ENCODE measurements at regions not wholly inside any gene's neighbourhood (a gene's known extent, or its start where the extent isn't known, plus 50 kb on each side); places are given as distances from the start of the nearest gene placed in this dataset.

- no peak overlapping the region for H3K4me3 ChIP-seq (ENCODE audit: low read depth, low read length)
- no peaks in the 10 kb centered on the region for H3K36me3 ChIP-seq (ENCODE audit: control insufficient read depth, insufficient read depth, low read length)
- no peak for DNase-seq (ENCODE audit: low read depth)
- TF ChIP-seq CTCF (IDR thresholded peaks at IDR 0.05; ENCODE audit: insufficient read depth, low read length, poor library complexity, severe bottlenecking): no peak
- H3K27me3 ChIP-seq (ENCODE audit: control insufficient read depth, insufficient read depth, low read length): peaks cover 2% of the 10 kb centered on the region
Measured at GRCh38 chr5:171637811-171638210, 147.8 kb upstream of the SMIM23 start.

GRCh38 chr5:171639205-171639621 is 146.4 kb upstream of the SMIM23 start:
- TF ChIP-seq CTCF (IDR thresholded peaks at IDR 0.05; ENCODE audit: insufficient read depth, low read length, poor library complexity, severe bottlenecking): no peak

GRCh38 chr5:171639966-171640365 is 145.7 kb upstream of the SMIM23 start:
- Histone ChIP-seq H3K36me3 (ENCODE audit: control insufficient read depth, insufficient read depth, low read length) (no peaks in the 10 kb centered on the region), H3K4me3 (ENCODE audit: low read depth, low read length) (no peak overlapping the region), H3K27me3 (ENCODE audit: control insufficient read depth, insufficient read depth, low read length) (peaks cover 2% of the 10 kb centered on the region)
- TF ChIP-seq CTCF (IDR thresholded peaks at IDR 0.05; ENCODE audit: insufficient read depth, low read length, poor library complexity, severe bottlenecking): no peak
- DNase-seq (ENCODE audit: low read depth): no peak

More at GRCh38 chr5:171639205-171639621, 146.4 kb upstream of the SMIM23 start:
- Histone ChIP-seq H3K27me3 (ENCODE audit: control insufficient read depth, insufficient read depth, low read length) (peaks cover 2% of the 10 kb centered on the region), H3K36me3 (ENCODE audit: control insufficient read depth, insufficient read depth, low read length) (no peaks in the 10 kb centered on the region), H3K4me3 (ENCODE audit: low read depth, low read length) (no peak overlapping the region)
- DNase-seq (ENCODE audit: low read depth): no peak

- no peak for DNase-seq (ENCODE audit: low read depth)
- no peak for TF ChIP-seq CTCF (IDR thresholded peaks at IDR 0.05; ENCODE audit: insufficient read depth, low read length, poor library complexity, severe bottlenecking)
- H3K36me3 ChIP-seq (ENCODE audit: control insufficient read depth, insufficient read depth, low read length): no peaks in the 10 kb centered on the region
- peaks cover 2% of the 10 kb centered on the region for H3K27me3 ChIP-seq (ENCODE audit: control insufficient read depth, insufficient read depth, low read length)
- no peak overlapping the region for H3K4me3 ChIP-seq (ENCODE audit: low read depth, low read length)
Measured at GRCh38 chr5:171640480-171640879, 145.1 kb upstream of the SMIM23 start.

GRCh38 chr5:171641891-171642290 is 143.7 kb upstream of the SMIM23 start:
- Histone ChIP-seq H3K4me3 (ENCODE audit: low read depth, low read length) (no peak overlapping the region), H3K27me3 (ENCODE audit: control insufficient read depth, insufficient read depth, low read length) (no peaks in the 10 kb centered on the region), H3K36me3 (ENCODE audit: control insufficient read depth, insufficient read depth, low read length) (no peaks in the 10 kb centered on the region)
- no peak for DNase-seq (ENCODE audit: low read depth)
- TF ChIP-seq CTCF (IDR thresholded peaks at IDR 0.05; ENCODE audit: insufficient read depth, low read length, poor library complexity, severe bottlenecking): no peak

- DNase-seq (ENCODE audit: low read depth): no peak
- no peak for TF ChIP-seq CTCF (IDR thresholded peaks at IDR 0.05; ENCODE audit: insufficient read depth, low read length, poor library complexity, severe bottlenecking)
- H3K27me3 ChIP-seq (ENCODE audit: control insufficient read depth, insufficient read depth, low read length): no peaks in the 10 kb centered on the region
Measured at GRCh38 chr5:171642894-171643293, 142.7 kb upstream of the SMIM23 start.

More at GRCh38 chr5:171642894-171643293, 142.7 kb upstream of the SMIM23 start:
- Histone ChIP-seq H3K36me3 (ENCODE audit: control insufficient read depth, insufficient read depth, low read length) (no peaks in the 10 kb centered on the region), H3K4me3 (ENCODE audit: low read depth, low read length) (no peak overlapping the region)
